Transverse colon (tissue), 4 donors: ENCODE measurements at regions not wholly inside any gene's neighbourhood (a gene's known extent, or its start where the extent isn't known, plus 50 kb on each side); places are given as distances from the start of the nearest gene placed in this dataset.

ENCODE experiments used
- CTCF ChIP-seq, 5 experiments: fragments of 200-600 bp in 3 of 5; fragments of 450-650 bp in 2 of 5; sonication (generic) in 3 of 5; IDR thresholded peaks; 1 replicate in 2 of 5; 2 replicates in 3 of 5; pipeline ENCODE4 v1.5.1; 2016 to 2017; ENCODE audit warnings: antibody characterized with exemption in 5 of 5, inconsistent platforms in 3 of 5, mild to moderate bottlenecking in 2 of 5, moderate library complexity in 1 of 5
- POLR2AphosphoS5 ChIP-seq, 3 donors: sonication (generic); formaldehyde crosslinking; IDR thresholded peaks; one replicate each; pipeline ENCODE4 v1.6.1; 2016; ENCODE audit warnings: antibody characterized with exemption in 3 of 3

- TF ChIP-seq CTCF (IDR thresholded peaks at IDR 0.05) (no peak), POLR2AphosphoS5 (IDR thresholded peaks at IDR 0.05) (no peak)
These were observed 74.4 kb upstream of the GALNT9 start for GRCh38 chr12:132403636-132404434.
